ENCODE measurements at regions not wholly inside any gene's neighbourhood (a gene's known extent, or its start where the extent isn't known, plus 50 kb on each side); places are given as distances from the start of the nearest gene placed in this dataset.

GRCh38 chr1:77625250-77625649, 57.2 kb downstream of the ZZZ3 start:
- TF ChIP-seq CTCF (IDR thresholded peaks at IDR 0.05), result no peak
- no peak for TF ChIP-seq REST (IDR thresholded peaks at IDR 0.05; ENCODE audit: insufficient read depth in 1 of 2, low read depth in 2 of 2, low read length in 1 of 2)

Measured in Panc1 (cell line).